Endothelial cell of umbilical vein (primary cell): ENCODE measurements at regions not wholly inside any gene's neighbourhood (a gene's known extent, or its start where the extent isn't known, plus 50 kb on each side); places are given as distances from the start of the nearest gene placed in this dataset.
"Not testable (repeated sequence)": the region's sequence is repeated elsewhere in the genome, so short reads cannot be mapped to it uniquely, and the experiment has no call there.

Experiments used
- BruUV-seq: library from RNA; stranded (reverse); fragments of 400-500 nt; replicated peaks from 2 replicates; lab custom pipeline; 2021; lab: Mats Ljungman, UMichigan
- CTCF ChIA-PET: fragments of 300-600, 350-600 bp; sonication (Branson Sonifier 250); formaldehyde crosslinking; loops from one replicate; lab custom pipeline; 2021; ENCODE audit warnings: antibody characterized with exemption, inconsistent platforms; lab: Charles Lee
- POLR2A ChIA-PET: fragments of 300-600, 350-600 bp; sonication (Branson Sonifier 250); formaldehyde crosslinking; loops from one replicate; lab custom pipeline; 2021; ENCODE audit warnings: antibody characterized with exemption, inconsistent platforms; lab: Charles Lee
- DNase-seq: peaks from one replicate; pipeline ENCODE4 v3.0.0-alpha.2; 2011; ENCODE audit warnings: low read depth, low spot score
- FAIRE-seq: peaks from 2 replicates; lab custom pipeline; 2011; peaks lifted over from hg19 to GRCh38; lab: Jason Lieb, UNC
- H2AFZ ChIP-seq: 2 replicates; pipeline ENCODE4 v1.6.0; 2012; ENCODE audit warnings: low read depth, low read length, control low read depth, inconsistent platforms
- H3K27ac ChIP-seq: 2 replicates; pipeline ENCODE4 v1.5.1; 2011; ENCODE audit warnings: low read depth, mild to moderate bottlenecking, control low read depth, low read length, moderate library complexity; ENCODE audit not compliant: insufficient read depth
- H3K27me3 ChIP-seq, 2 experiments: 2 replicates each; pipeline versions ENCODE4 v1.6.0 to v1.6.1; 2011; ENCODE audit warnings: low read length in 2 of 2, mixed read lengths in 1 of 2; ENCODE audit not compliant: control insufficient read depth in 2 of 2, insufficient read depth in 2 of 2
- H3K36me3 ChIP-seq, 2 experiments: 2 replicates in 1 of 2; 3 replicates in 1 of 2; pipeline ENCODE4 v1.5.1; 2011; ENCODE audit warnings: low read length in 2 of 2, mild to moderate bottlenecking in 1 of 2, moderate library complexity in 1 of 2; ENCODE audit not compliant: control insufficient read depth in 2 of 2, insufficient read depth in 2 of 2; ENCODE audit errors: extremely low read depth in 1 of 2
- H3K4me1 ChIP-seq: 3 replicates; pipeline ENCODE4 v1.5.1; 2011; ENCODE audit warnings: mild to moderate bottlenecking, low read length; ENCODE audit not compliant: control insufficient read depth, insufficient read depth; ENCODE audit errors: extremely low read depth
- H3K4me2 ChIP-seq: 2 replicates; pipeline ENCODE4 v1.6.1; 2011; ENCODE audit warnings: low read length, control low read depth, mixed read lengths; ENCODE audit not compliant: insufficient read depth
- H3K4me3 ChIP-seq, 3 experiments: fragments of 200-600 bp in 1 of 3; sonication (generic), shearing (Covaris generic) in 1 of 3; replicated peaks in 1 of 3; 2 replicates each; pipeline ENCODE4 v1.5.1; 2011 to 2016; ENCODE audit warnings: control low read depth in 3 of 3, low read length in 3 of 3, mild to moderate bottlenecking in 2 of 3, inconsistent platforms in 1 of 3, low read depth in 1 of 3, moderate library complexity in 1 of 3; ENCODE audit not compliant: insufficient read depth in 1 of 3
- H3K79me2 ChIP-seq: 2 replicates; pipeline ENCODE4 v1.6.0; 2012; ENCODE audit warnings: low read length, inconsistent platforms; ENCODE audit not compliant: control insufficient read depth, insufficient read depth
- H3K9ac ChIP-seq: replicated peaks from 2 replicates; pipeline ENCODE3; 2011; ENCODE audit warnings: low read length, control low read depth; ENCODE audit not compliant: insufficient read depth; ENCODE audit errors: extremely low read depth
- H3K9me1 ChIP-seq: replicated peaks from 3 replicates; pipeline ENCODE4 v1.6.0; 2011; ENCODE audit warnings: mild to moderate bottlenecking, low read length; ENCODE audit not compliant: control insufficient read depth, insufficient read depth; ENCODE audit errors: extremely low read depth
- H3K9me3 ChIP-seq: replicated peaks from 2 replicates; pipeline ENCODE4 v1.5.1; 2012; ENCODE audit warnings: low read length, inconsistent platforms; ENCODE audit not compliant: control insufficient read depth, insufficient read depth
- H4K20me1 ChIP-seq: replicated peaks from 2 replicates; pipeline ENCODE3; 2011; ENCODE audit warnings: mild to moderate bottlenecking, low read length; ENCODE audit not compliant: control insufficient read depth, insufficient read depth; ENCODE audit errors: extremely low read depth
- CTCF ChIP-seq, 2 donors: IDR thresholded peaks; 1 replicate in 1 of 2; 2 replicates in 1 of 2; pipeline ENCODE4 v1.5.1; 2011; ENCODE audit warnings: low read length in 2 of 2, mild to moderate bottlenecking in 2 of 2, moderate library complexity in 2 of 2, control low read depth in 1 of 2, inconsistent platforms in 1 of 2, low read depth in 1 of 2; ENCODE audit not compliant: insufficient read depth in 1 of 2; ENCODE audit errors: extremely low read depth in 1 of 2
- EZH2 ChIP-seq: IDR thresholded peaks from 2 replicates; pipeline ENCODE4 v1.6.1; 2012; ENCODE audit warnings: borderline replicate concordance, low read depth, mild to moderate bottlenecking, moderate library complexity, low read length, inconsistent platforms; ENCODE audit not compliant: severe bottlenecking
- FOS ChIP-seq: IDR thresholded peaks from 2 replicates; pipeline ENCODE4 v1.6.1; 2011; ENCODE audit warnings: mild to moderate bottlenecking, low read length, moderate library complexity, borderline replicate concordance; ENCODE audit not compliant: insufficient read depth
- GATA2 ChIP-seq: IDR thresholded peaks from 2 replicates; pipeline ENCODE4 v1.7.0; 2011; ENCODE audit warnings: low read depth, mild to moderate bottlenecking, moderate library complexity, mixed read lengths, low read length; ENCODE audit not compliant: insufficient read length, insufficient read depth
- JUN ChIP-seq: IDR thresholded peaks from 2 replicates; pipeline ENCODE4 v1.6.1; 2011; ENCODE audit warnings: borderline replicate concordance, low read depth; ENCODE audit not compliant: insufficient read length, insufficient read depth
- MAX ChIP-seq: IDR thresholded peaks from 2 replicates; pipeline ENCODE4 v1.6.1; 2011; ENCODE audit not compliant: insufficient read depth, insufficient read length
- MYC ChIP-seq: IDR thresholded peaks from one replicate; pipeline ENCODE4 v1.6.1; 2011; ENCODE audit warnings: mild to moderate bottlenecking, low read depth, low read length
- POLR2A ChIP-seq: IDR thresholded peaks from 2 replicates; pipeline ENCODE4 v1.6.1; 2012; ENCODE audit warnings: low read depth, mild to moderate bottlenecking, control low read depth, low read length
- POLR2AphosphoS5 ChIP-seq: IDR thresholded peaks from 2 replicates; pipeline ENCODE4 v1.6.1; 2012; ENCODE audit warnings: low read depth, mild to moderate bottlenecking, control low read depth, low read length, moderate library complexity; ENCODE audit not compliant: insufficient read depth
- dilution Hi-C: fragments of 300-500 bp; cut with MboI; formaldehyde crosslinking; loops from one replicate; pipeline ENCODE4 v1.15.0; 2019; ENCODE audit warnings: low sequenced_read_pairs; ENCODE audit not compliant: extremely low pct_ligation_motif_present
- intact Hi-C: fragments of 100-400 bp; cut with micrococcal nuclease; formaldehyde crosslinking; loops from one replicate; pipeline ENCODE4 v1.10.0; 2022

GRCh38 chr2:39865751-39866150 is 86.7 kb upstream of the THUMPD2 start:
- no peak overlapping the region for H3K4me2 ChIP-seq
- H3K79me2 ChIP-seq: no peaks in the 10 kb centered on the region
- CTCF ChIA-PET: no interaction called here
- H3K4me3 ChIP-seq: no peak overlapping the region
- no peaks in the 10 kb centered on the region for H3K9me1 ChIP-seq
- no peak overlapping the region for H2AFZ ChIP-seq
- no peaks in the 10 kb centered on the region for H4K20me1 ChIP-seq
- no peaks in the 10 kb centered on the region for H3K4me1 ChIP-seq
- FAIRE-seq: no peak
- no peaks in the 10 kb centered on the region for H3K27me3 ChIP-seq
- intact Hi-C loops (no loop called here), dilution Hi-C loops (no loop called here)
- no peaks in the 10 kb centered on the region for H3K9me3 ChIP-seq
- TF ChIP-seq EZH2 (no peak), MYC (no peak), POLR2AphosphoS5 (no peak), FOS (no peak), JUN (no peak), MAX (no peak), CTCF (IDR thresholded peaks at IDR 0.05; ENCODE audit: extremely low read depth in 1 of 2, insufficient read depth in 1 of 2, low read depth in 1 of 2, low read length in 2 of 2) (no peak), GATA2 (no peak), POLR2A (no peak)
- no peak overlapping the region for H3K9ac ChIP-seq
- H3K36me3 ChIP-seq: no peaks in the 10 kb centered on the region
- H3K27ac ChIP-seq: no peak overlapping the region
- BruUV-seq: no TSS peak
- no peak for DNase-seq
- POLR2A ChIA-PET: no interaction called here

- intact Hi-C loops, POLR2A ChIA-PET: not testable (repeated sequence)
These were observed 84.6 kb upstream of the THUMPD2 start for GRCh38 chr2:39863672-39864071.

More at GRCh38 chr2:39863672-39864071, 84.6 kb upstream of the THUMPD2 start:
- H3K9me1 ChIP-seq, H3K36me3 ChIP-seq, H4K20me1 ChIP-seq, H3K4me3 ChIP-seq, H3K9ac ChIP-seq, DNase-seq, H3K27ac ChIP-seq, BruUV-seq, CTCF ChIA-PET, FAIRE-seq, H3K4me1 ChIP-seq, H2AFZ ChIP-seq, H3K79me2 ChIP-seq, H3K4me2 ChIP-seq, H3K9me3 ChIP-seq, dilution Hi-C loops, H3K27me3 ChIP-seq: not testable (repeated sequence)
